Caco-2 (cell line): ENCODE measurements at regions not wholly inside any gene's neighbourhood (a gene's known extent, or its start where the extent isn't known, plus 50 kb on each side); places are given as distances from the start of the nearest gene placed in this dataset.

Experiments used
- BruUV-seq: library from RNA; stranded (reverse); fragments of 400-500 nt; replicated peaks from 2 replicates; lab custom pipeline; 2021; lab: Mats Ljungman, UMichigan
- CTCF ChIA-PET: fragments of 300-600 bp; sonication (Branson Sonifier 250); formaldehyde crosslinking; loops from one replicate; lab custom pipeline; 2022; ENCODE audit warnings: antibody characterized with exemption; lab: Charles Lee
- POLR2A ChIA-PET: fragments of 300-600 bp; sonication (Branson Sonifier 250); formaldehyde crosslinking; loops from one replicate; lab custom pipeline; 2022; ENCODE audit warnings: antibody characterized with exemption; lab: Charles Lee
- DNase-seq, 2 experiments: peaks; one replicate each; pipeline versions ENCODE4 v3.0.0 to v3.0.0-alpha.2; 2020 to 2022
- H3K27me3 ChIP-seq: replicated peaks from 2 replicates; pipeline ENCODE4 v1.6.0; 2011; ENCODE audit warnings: low read length; ENCODE audit not compliant: control insufficient read depth, insufficient read depth
- H3K36me3 ChIP-seq: 2 replicates; pipeline ENCODE4 v1.5.1; 2011; ENCODE audit warnings: low read length; ENCODE audit not compliant: control insufficient read depth, insufficient read depth
- H3K4me1 ChIP-seq: fragments of 250-450 bp; sonication (Bioruptor Pico); 2 replicates; pipeline ENCODE4 v1.5.1; 2020; ENCODE audit warnings: mild to moderate bottlenecking
- H3K4me3 ChIP-seq: 2 replicates; pipeline ENCODE4 v1.5.1; 2011; ENCODE audit warnings: low read depth, mild to moderate bottlenecking, control low read depth, low read length
- H3K9me3 ChIP-seq: fragments of 250-450 bp; sonication (Bioruptor Pico); 2 replicates; pipeline ENCODE4 v1.5.1; 2020; ENCODE audit warnings: mild to moderate bottlenecking, moderate library complexity
- H3K27ac Mint-ChIP-seq: one replicate; pipeline ENCODE4 v1.8.0; 2022; ENCODE audit warnings: mixed read lengths; ENCODE audit not compliant: unreplicated experiment
- H3K27me3 Mint-ChIP-seq: one replicate; pipeline ENCODE4 v1.8.0; 2022; ENCODE audit warnings: mixed read lengths; ENCODE audit not compliant: insufficient read depth, unreplicated experiment
- H3K36me3 Mint-ChIP-seq: one replicate; pipeline ENCODE4 v1.8.0; 2022; ENCODE audit warnings: mild to moderate bottlenecking, mixed read lengths; ENCODE audit not compliant: insufficient read depth, unreplicated experiment
- H3K4me1 Mint-ChIP-seq: one replicate; pipeline ENCODE4 v1.8.0; 2022; ENCODE audit warnings: low read depth, mixed read lengths; ENCODE audit not compliant: unreplicated experiment
- H3K4me3 Mint-ChIP-seq: one replicate; pipeline ENCODE4 v1.8.0; 2022; ENCODE audit warnings: mild to moderate bottlenecking, moderate library complexity, mixed read lengths; ENCODE audit not compliant: unreplicated experiment
- H3K9me3 Mint-ChIP-seq: one replicate; pipeline ENCODE4 v1.8.0; 2022; ENCODE audit warnings: mixed read lengths; ENCODE audit not compliant: unreplicated experiment
- CTCF ChIP-seq, 2 experiments: fragments of 200-600 bp in 1 of 2; IDR thresholded peaks; 1 replicate in 1 of 2; 2 replicates in 1 of 2; pipeline versions ENCODE4 v1.5.1 to v1.8.0; 2011 to 2022; ENCODE audit warnings: antibody characterized with exemption in 1 of 2, control low read depth in 1 of 2, inconsistent platforms in 1 of 2, low read depth in 1 of 2, low read length in 1 of 2, mild to moderate bottlenecking in 1 of 2, moderate library complexity in 1 of 2; ENCODE audit not compliant: insufficient read depth in 1 of 2, severe bottlenecking in 1 of 2, unreplicated experiment in 1 of 2
- intact Hi-C: fragments of 100-400 bp; cut with micrococcal nuclease; formaldehyde crosslinking; loops from one replicate; pipeline ENCODE4 v1.10.0; 2022; ENCODE audit not compliant: unreplicated experiment

- Mint-ChIP-seq H3K27ac (no peak overlapping the region), H3K4me1 (peaks cover 42% of the 10 kb centered on the region), H3K4me3 (no peak overlapping the region), H3K36me3 (peaks cover under 1% of the 10 kb centered on the region), H3K27me3 (no peaks in the 10 kb centered on the region), H3K9me3 (no peaks in the 10 kb centered on the region)
- ChIA-PET CTCF (no interaction called here), POLR2A (interaction anchor here (0.6 kb wide), 1 partner anchor 26 kb away, joined by 3 read pairs; no protein-coding TSS in a partner anchor)
- Histone ChIP-seq H3K36me3 (no peaks in the 10 kb centered on the region), H3K9me3 (no peaks in the 10 kb centered on the region), H3K4me3 (no peak overlapping the region), H3K4me1 (peaks cover 46% of the 10 kb centered on the region), H3K27me3 (no peaks in the 10 kb centered on the region)
- intact Hi-C loops: loop anchor here (10.0 kb wide), 1 partner anchor 260 kb away; no protein-coding TSS in a partner anchor
- no peak for DNase-seq
- BruUV-seq: no TSS peak
- no peak for TF ChIP-seq CTCF (IDR thresholded peaks at IDR 0.05; ENCODE audit: insufficient read depth in 1 of 2, low read depth in 1 of 2, low read length in 1 of 2, severe bottlenecking in 1 of 2, unreplicated experiment in 1 of 2)
Measured at GRCh38 chr5:143564417-143564816, 160.9 kb upstream of the NR3C1 start.

- no peak for DNase-seq
- H3K9me3 ChIP-seq: no peaks in the 10 kb centered on the region
- Mint-ChIP-seq H3K4me1 (peaks cover 34% of the 10 kb centered on the region), H3K36me3 (no peaks in the 10 kb centered on the region), H3K4me3 (no peak overlapping the region), H3K27me3 (no peaks in the 10 kb centered on the region), H3K9me3 (no peaks in the 10 kb centered on the region), H3K27ac (peak overlapping the region; percentile 35)
- TF ChIP-seq CTCF (IDR thresholded peaks at IDR 0.05; ENCODE audit: insufficient read depth in 1 of 2, low read depth in 1 of 2, low read length in 1 of 2, severe bottlenecking in 1 of 2, unreplicated experiment in 1 of 2): no peak
- no TSS peak for BruUV-seq
- H3K27me3 ChIP-seq: no peaks in the 10 kb centered on the region
- CTCF ChIA-PET: no interaction called here
- peaks cover 36% of the 10 kb centered on the region for H3K4me1 ChIP-seq
- H3K4me3 ChIP-seq: no peak overlapping the region
- H3K36me3 ChIP-seq: no peaks in the 10 kb centered on the region
- POLR2A ChIA-PET: no interaction called here
- intact Hi-C loops: loop anchor here (10.0 kb wide), 1 partner anchor 262 kb away; no protein-coding TSS in a partner anchor
Measured at GRCh38 chr5:143562935-143563334, 159.4 kb upstream of the NR3C1 start.

- BruUV-seq: no TSS peak
- ChIA-PET POLR2A (no interaction called here), CTCF (no interaction called here)
- H3K4me3 Mint-ChIP-seq: peak overlapping the region; percentile 42
- Histone ChIP-seq H3K27me3 (no peaks in the 10 kb centered on the region), H3K9me3 (no peaks in the 10 kb centered on the region), H3K36me3 (no peaks in the 10 kb centered on the region), H3K4me3 (no peak overlapping the region), H3K4me1 (peaks cover 36% of the 10 kb centered on the region)
- no peaks in the 10 kb centered on the region for H3K36me3 Mint-ChIP-seq
- H3K9me3 Mint-ChIP-seq: no peaks in the 10 kb centered on the region
- DNase-seq: peak in 1 of 2 experiments; percentile 32
- intact Hi-C loops: loop anchor here (10.0 kb wide), 1 partner anchor 264 kb away; no protein-coding TSS in a partner anchor
- peak overlapping the region; percentile 22 for H3K27ac Mint-ChIP-seq
- H3K27me3 Mint-ChIP-seq: no peaks in the 10 kb centered on the region
- no peak for TF ChIP-seq CTCF (IDR thresholded peaks at IDR 0.05; ENCODE audit: insufficient read depth in 1 of 2, low read depth in 1 of 2, low read length in 1 of 2, severe bottlenecking in 1 of 2, unreplicated experiment in 1 of 2)
- H3K4me1 Mint-ChIP-seq: peaks cover 42% of the 10 kb centered on the region
Measured at GRCh38 chr5:143561219-143561618, 157.7 kb upstream of the NR3C1 start.
